GM18909 (cell line): ENCODE measurements at regions not wholly inside any gene's neighbourhood (a gene's known extent, or its start where the extent isn't known, plus 50 kb on each side); places are given as distances from the start of the nearest gene placed in this dataset.
"Not testable (repeated sequence)": the region's sequence is repeated elsewhere in the genome, so short reads cannot be mapped to it uniquely, and the experiment has no call there.

ENCODE experiments used
- ATAC-seq: cut with Tn5 transposase; IDR thresholded peaks from one replicate; pipeline ENCODE4 v1.9.1; 2021; ENCODE audit warnings: mild to moderate bottlenecking; ENCODE audit not compliant: unreplicated experiment, poor library complexity

- ATAC-seq: no peak
Observed at GRCh38 chr3:67986706-67987105, 332.3 kb upstream of the SUCLG2 start.

GRCh38 chr3:67983166-67983565, 328.8 kb upstream of the SUCLG2 start:
- ATAC-seq: no peak

- ATAC-seq: no peak
Observed at GRCh38 chr3:67981077-67981476, 326.7 kb upstream of the SUCLG2 start.

GRCh38 chr3:67979342-67979741, 324.9 kb upstream of the SUCLG2 start:
- ATAC-seq: no peak

DNA sequence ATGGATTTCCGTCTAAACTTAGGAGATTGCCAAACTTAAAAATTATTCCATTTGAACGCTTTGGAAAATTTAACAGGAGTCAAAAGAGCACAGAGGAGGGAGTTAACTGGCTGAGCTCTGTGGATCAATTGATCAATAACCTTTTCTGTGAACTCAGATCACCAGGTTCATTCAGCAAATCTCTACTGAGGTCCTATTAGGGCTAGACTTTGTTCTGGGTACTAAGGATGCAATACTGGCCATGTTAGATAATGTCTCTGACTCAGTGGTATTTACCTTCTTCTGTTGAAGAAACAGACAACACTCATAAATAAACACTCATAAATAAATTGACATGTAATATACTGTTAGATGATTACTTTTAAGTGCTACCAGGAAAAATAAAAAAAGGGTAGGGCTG, 323.4 kb upstream of the SUCLG2 start:
- ATAC-seq: no peak

- ATAC-seq: no peak
Observed at GRCh38 chr3:67976663-67977062, 322.3 kb upstream of the SUCLG2 start.

DNA sequence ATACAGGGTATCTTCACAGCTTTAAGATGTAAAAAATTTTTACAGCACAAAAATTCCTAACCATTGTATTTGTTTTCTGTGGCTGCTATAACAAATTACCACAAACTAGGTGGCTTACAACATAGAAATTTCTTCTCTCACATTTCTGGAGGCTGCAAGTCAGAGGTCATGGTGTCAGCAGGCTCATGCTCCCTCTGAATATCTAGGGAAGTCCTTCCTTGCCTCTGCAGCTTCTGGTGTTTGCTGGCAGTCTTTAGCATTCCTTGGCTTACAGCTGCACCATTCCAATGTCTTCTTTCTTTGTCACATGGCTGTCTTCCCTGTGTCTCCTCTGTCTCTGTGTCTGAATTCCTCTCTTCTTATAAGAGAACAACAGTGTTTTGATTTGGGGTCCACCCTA, 310.2 kb upstream of the SUCLG2 start:
- ATAC-seq: no peak

- ATAC-seq: no peak
Observed at GRCh38 chr3:67957268-67957667, 302.9 kb upstream of the SUCLG2 start.

GRCh38 chr3:67947808-67948508, 293.5 kb upstream of the SUCLG2 start:
- no peak for ATAC-seq

GRCh38 chr3:67946436-67946835, 292.0 kb upstream of the SUCLG2 start:
- no peak for ATAC-seq

DNA sequence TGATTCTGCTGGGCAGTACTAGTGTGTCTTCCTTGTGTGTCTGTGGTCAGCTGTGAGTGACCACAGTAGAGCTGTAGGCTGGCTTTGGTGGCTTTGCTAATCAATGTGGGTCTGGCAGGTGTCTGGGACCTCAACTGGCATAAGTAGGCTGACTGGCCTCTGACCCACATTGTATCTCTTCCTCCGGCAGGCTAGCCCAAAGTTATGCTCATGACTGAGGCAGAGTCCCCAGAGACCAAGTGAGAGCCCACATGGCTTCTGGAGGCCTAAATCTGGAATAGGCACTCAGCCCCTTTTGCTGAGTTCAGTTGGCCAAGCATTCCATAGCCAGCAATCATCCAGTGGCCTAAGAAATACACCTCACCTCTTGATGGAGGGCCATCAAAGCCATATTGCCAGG, 289.1 kb upstream of the SUCLG2 start:
- no peak for ATAC-seq

DNA sequence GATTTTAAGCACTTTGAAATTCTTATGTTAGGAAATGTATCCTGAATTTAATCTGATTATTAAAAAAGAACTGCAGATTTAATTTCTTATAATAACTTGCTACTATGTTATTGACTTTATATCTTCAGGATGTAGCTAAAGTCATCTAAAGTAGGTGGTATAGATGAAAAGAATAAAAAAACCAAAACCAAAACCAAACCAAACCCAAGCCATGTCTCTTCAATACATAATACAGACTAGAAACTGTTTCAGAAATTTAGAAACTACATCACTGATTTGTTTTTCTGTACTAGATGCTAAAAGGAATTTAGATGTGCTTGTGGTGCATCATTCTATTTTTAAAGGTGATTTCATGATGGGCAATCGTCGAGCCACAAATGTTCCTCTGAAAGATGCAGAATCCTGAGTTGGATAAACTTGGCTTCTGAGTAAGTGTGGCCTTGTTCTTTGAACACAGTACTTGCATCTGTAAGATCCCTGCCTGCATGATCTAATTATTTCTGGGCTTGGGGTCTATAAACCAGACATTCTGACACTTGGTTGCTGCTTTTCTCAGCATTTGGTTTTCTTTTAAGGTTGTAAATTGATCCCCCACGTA, 287.1 kb upstream of the SUCLG2 start:
- no peak for ATAC-seq

DNA sequence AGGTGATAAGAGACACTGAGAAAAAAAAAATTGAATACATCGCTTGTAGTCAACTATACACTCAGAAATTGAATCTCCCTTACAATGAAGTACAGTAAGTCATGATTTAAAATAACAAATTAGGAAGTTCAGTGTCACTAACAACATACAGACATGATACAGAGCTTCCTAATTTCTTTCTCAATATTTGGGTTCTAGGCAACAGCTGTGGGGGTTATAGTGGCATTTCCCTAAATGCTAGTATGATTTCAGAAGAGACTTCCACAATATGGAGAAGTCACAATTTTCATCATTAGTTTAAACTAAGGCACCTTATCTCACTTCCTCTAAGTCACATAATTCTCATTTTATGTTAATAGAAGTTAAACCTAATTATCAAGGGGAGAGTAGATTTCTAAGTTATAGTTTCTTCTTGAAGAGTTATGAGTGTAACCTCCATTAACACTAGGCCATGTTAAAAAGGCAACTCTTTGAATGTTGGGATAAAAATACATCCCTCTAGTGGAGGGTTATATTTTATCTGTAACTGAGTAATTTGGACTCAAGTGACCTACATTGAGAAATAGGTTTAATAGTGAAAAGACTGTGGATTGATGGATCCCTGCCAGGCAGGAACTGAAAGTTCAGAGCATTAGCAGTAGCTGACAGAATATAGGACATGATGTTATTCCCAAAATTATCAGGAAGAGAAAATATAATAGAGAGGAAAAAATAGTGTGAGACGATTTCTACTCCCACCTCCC, 286.0 kb upstream of the SUCLG2 start:
- ATAC-seq: no peak

GRCh38 chr3:67937498-67938118, 283.2 kb upstream of the SUCLG2 start:
- no peak for ATAC-seq

- not testable (repeated sequence) for ATAC-seq
Observed at GRCh38 chr3:67930394-67930793, 276.0 kb upstream of the SUCLG2 start.

DNA sequence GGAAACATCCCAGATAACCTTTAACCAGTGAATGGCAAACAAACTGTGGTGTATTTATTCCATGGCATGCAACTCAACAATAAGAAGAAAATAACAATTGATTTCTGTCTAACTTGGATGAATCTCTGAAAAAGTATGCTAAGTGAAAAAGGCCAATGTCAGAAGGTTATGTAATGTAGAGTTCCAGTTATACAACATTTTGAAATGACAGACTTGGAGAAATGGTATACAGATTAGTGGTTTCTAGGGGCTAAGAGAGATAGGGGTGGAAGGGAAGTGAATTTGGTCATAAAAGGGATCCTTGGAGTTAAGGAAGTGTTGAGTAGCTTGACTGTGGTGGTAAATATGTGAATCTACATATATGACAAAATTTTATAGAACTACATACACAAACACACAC, 269.4 kb upstream of the SUCLG2 start:
- ATAC-seq: no peak

DNA sequence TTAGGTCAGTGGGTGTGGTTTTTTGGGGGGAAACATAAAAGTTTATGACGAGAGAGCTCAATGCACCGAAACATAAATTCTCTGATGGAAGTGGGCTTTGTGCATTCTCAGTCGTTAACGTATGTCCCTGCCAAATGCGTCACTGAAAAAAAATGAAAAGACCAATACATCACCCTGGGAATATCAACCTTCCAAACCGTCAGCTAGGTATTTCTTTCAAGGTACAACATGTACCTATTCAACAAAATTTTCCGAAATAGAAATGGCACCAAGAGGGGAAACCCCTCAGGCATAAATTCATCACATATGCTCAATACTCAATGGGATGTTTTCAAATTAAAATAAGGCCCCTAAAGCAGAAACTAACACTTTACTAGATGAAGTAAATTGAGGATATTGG, 266.6 kb upstream of the SUCLG2 start:
- no peak for ATAC-seq

DNA sequence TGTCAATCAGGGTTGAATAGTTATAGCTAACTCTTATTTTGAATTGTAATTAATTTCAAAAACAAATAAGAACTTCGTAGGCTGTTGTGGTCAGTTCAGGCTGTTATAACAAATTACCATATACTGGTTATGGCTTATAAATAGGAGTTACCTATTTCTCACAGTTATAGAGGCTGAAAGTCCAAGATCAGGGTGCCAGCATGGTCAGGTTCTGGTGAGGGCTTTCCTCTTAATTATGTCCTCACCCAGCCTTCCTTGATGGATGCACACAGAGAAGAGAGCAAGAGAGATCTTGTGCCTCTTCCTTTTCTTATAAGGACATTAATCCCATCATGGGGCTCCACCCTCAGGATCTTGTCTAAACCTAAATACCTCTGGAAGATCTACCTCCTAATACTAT, 265.9 kb upstream of the SUCLG2 start:
- ATAC-seq: no peak

DNA sequence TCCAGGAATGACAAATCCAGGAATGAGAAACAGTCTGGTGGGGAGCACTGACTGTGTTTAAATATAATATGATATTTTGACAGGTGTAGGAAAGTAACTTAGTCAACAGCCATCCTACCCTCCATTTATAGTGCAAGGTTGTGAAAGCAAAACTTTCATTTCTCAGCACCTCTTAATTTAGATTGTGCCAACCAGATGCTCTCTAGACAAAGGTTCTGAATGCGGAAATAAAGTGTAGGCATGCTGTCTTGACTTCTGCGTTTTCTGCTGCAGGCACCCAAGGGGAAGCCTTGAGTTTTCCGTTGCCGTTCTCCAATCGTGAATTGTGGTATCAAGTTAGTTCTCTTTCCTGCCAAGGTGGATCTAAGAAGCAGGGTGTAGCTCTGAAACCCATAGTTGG, 261.9 kb upstream of the SUCLG2 start:
- no peak for ATAC-seq

GRCh38 chr3:67907735-67908134, 253.3 kb upstream of the SUCLG2 start:
- ATAC-seq: no peak

GRCh38 chr3:67906261-67906660, 251.8 kb upstream of the SUCLG2 start:
- ATAC-seq: no peak
